ENCODE measurements at regions not wholly inside any gene's neighbourhood (a gene's known extent, or its start where the extent isn't known, plus 50 kb on each side); places are given as distances from the start of the nearest gene placed in this dataset.
"Not testable (repeated sequence)": the region's sequence is repeated elsewhere in the genome, so short reads cannot be mapped to it uniquely, and the experiment has no call there.

DNA sequence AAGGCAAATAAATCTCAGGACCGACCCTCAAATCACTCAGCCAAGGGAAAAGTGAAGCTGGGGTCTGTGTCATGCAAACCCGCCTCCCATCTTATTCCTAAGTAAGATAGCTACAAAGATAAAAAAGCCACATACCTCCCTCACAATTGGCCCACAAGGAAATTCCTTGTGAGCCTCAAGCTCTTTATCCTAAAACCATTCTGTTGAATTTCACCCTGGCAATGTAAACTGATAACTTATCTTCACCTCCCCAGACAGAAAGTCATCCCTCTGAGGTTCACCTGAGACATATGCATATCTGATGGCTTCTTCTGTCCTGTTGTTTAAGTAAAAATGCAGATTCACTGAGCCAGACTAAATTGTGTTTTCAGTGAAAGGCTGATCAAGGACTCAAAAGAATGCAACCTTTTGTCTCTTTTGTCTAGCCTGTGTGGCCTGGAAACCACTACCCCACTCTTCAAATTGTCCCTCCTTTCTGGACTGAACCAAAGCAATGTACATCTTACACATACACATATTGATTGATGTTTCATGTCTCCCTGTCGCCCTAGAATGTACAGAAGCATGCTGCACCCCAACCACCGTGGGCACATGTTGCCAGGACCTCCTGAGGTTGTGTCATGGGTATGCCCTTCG is 91.3 kb downstream of the MFAP3L start:
- WGBS (ENCODE audit: insufficient coverage, low lambda C conversion rate): no CpG with 5 or more reads among the region's 5 CpGs
- Histone ChIP-seq H3K27ac (ENCODE audit: low read length) (no peak overlapping the region), H3K9me3 (ENCODE audit: control insufficient read depth, low read depth, low read length) (no peaks in the 10 kb centered on the region), H3K27me3 (ENCODE audit: control insufficient read depth, insufficient read depth, low read length) (no peaks in the 10 kb centered on the region), H3K36me3 (ENCODE audit: control insufficient read depth, insufficient read depth, low read length) (no peaks in the 10 kb centered on the region), H3K4me3 (ENCODE audit: low read length) (no peak overlapping the region), H3K4me1 (ENCODE audit: control insufficient read depth, insufficient read depth, low read length) (no peaks in the 10 kb centered on the region)
- DNase-seq: no peak

DNA sequence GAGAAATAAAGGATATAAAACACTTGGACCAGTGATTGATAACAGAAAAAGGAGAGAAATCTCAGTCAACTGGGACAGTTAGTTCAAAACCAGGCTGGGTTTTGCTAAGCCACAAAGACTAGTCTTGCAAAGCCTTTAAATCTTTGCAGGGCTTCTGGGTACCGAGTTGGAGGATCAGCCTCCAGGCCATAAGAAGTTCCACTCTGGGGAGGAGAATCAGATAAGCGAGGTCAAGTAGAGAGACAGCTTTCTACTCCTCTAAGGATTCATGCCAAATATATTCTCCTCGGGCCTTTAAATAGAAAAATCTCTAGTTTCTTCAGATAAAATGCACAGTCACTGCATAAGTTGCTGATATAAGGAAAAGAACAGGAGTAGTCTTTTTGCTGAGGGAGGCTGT is 92.7 kb downstream of the MFAP3L start:
- Histone ChIP-seq H3K9me3 (ENCODE audit: control insufficient read depth, low read depth, low read length) (no peaks in the 10 kb centered on the region), H3K27ac (ENCODE audit: low read length) (no peak overlapping the region), H3K36me3 (ENCODE audit: control insufficient read depth, insufficient read depth, low read length) (no peaks in the 10 kb centered on the region), H3K4me1 (ENCODE audit: control insufficient read depth, insufficient read depth, low read length) (no peaks in the 10 kb centered on the region), H3K4me3 (ENCODE audit: low read length) (no peak overlapping the region), H3K27me3 (ENCODE audit: control insufficient read depth, insufficient read depth, low read length) (no peaks in the 10 kb centered on the region)
- no CpG with 5 or more reads among the region's 3 CpGs for WGBS (ENCODE audit: insufficient coverage, low lambda C conversion rate)
- no peak for DNase-seq

- 86% methylated on average over 1 of the region's 3 CpGs for WGBS (ENCODE audit: insufficient coverage, low lambda C conversion rate)
- no peaks in the 10 kb centered on the region for H3K4me1 ChIP-seq (ENCODE audit: control insufficient read depth, insufficient read depth, low read length)
- H3K4me3 ChIP-seq (ENCODE audit: low read length): no peak overlapping the region
- no peak for DNase-seq
- no peaks in the 10 kb centered on the region for H3K27me3 ChIP-seq (ENCODE audit: control insufficient read depth, insufficient read depth, low read length)
- H3K36me3 ChIP-seq (ENCODE audit: control insufficient read depth, insufficient read depth, low read length): no peaks in the 10 kb centered on the region
- no peak overlapping the region for H3K27ac ChIP-seq (ENCODE audit: low read length)
- no peaks in the 10 kb centered on the region for H3K9me3 ChIP-seq (ENCODE audit: control insufficient read depth, low read depth, low read length)
These were observed 94.2 kb downstream of the MFAP3L start for GRCh38 chr4:169931964-169932363.

DNA sequence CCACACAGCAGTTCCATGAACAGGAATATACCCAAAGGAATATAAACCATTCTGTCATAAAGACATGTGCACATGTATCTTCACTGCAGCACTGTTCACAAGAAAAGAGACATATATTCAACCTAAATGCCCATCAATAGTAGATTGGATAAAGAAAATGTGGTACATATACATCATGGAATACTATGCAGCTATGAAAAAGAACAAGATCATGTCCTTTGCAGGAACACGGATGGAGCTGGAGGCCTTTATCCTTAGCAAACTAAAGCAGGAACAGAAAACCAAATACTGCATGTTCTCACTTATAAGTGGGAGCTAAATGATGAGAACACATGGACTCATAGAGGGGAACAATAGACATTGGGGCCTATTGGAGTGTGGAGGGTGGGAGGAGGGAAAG is 95.4 kb downstream of the MFAP3L start:
- H3K27ac ChIP-seq (ENCODE audit: low read length); H3K27me3 ChIP-seq (ENCODE audit: control insufficient read depth, insufficient read depth, low read length); H3K4me3 ChIP-seq (ENCODE audit: low read length); H3K36me3 ChIP-seq (ENCODE audit: control insufficient read depth, insufficient read depth, low read length); DNase-seq; H3K9me3 ChIP-seq (ENCODE audit: control insufficient read depth, low read depth, low read length); H3K4me1 ChIP-seq (ENCODE audit: control insufficient read depth, insufficient read depth, low read length): not testable (repeated sequence)
- no CpG with 5 or more reads among the region's 1 CpG for WGBS (ENCODE audit: insufficient coverage, low lambda C conversion rate)

DNA sequence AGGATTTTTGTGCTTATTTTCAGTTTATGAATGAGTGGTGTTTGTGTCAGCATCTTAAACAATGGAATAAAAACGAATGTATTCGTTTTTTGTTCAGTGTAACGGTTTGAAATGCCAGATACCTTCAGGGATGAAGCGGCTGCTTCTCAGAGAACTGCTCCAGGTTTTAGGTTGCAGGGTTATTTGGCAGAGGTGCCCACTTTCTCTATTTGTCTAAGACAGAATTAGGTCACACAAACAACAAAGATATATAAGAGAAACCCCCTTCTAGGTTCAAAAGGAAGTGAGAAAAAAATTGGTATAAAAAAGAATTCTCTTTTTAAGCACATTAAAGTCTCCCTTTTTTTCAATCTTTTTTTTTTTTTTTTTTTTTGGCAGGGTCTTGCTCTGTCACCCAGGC is 98.9 kb downstream of the MFAP3L start:
- H3K9me3 ChIP-seq (ENCODE audit: control insufficient read depth, low read depth, low read length): no peaks in the 10 kb centered on the region
- no peak for DNase-seq
- H3K36me3 ChIP-seq (ENCODE audit: control insufficient read depth, insufficient read depth, low read length): no peaks in the 10 kb centered on the region
- no peak overlapping the region for H3K27ac ChIP-seq (ENCODE audit: low read length)
- no peaks in the 10 kb centered on the region for H3K4me1 ChIP-seq (ENCODE audit: control insufficient read depth, insufficient read depth, low read length)
- H3K27me3 ChIP-seq (ENCODE audit: control insufficient read depth, insufficient read depth, low read length): no peaks in the 10 kb centered on the region
- 100% methylated on average over 3 of the region's 4 CpGs for WGBS (ENCODE audit: insufficient coverage, low lambda C conversion rate)
- H3K4me3 ChIP-seq (ENCODE audit: low read length): no peak overlapping the region

GRCh38 chr4:169925678-169926077 is 100.5 kb downstream of the MFAP3L start:
- DNase-seq: no peak
- no CpG with 5 or more reads among the region's 4 CpGs for WGBS (ENCODE audit: insufficient coverage, low lambda C conversion rate)

DNA sequence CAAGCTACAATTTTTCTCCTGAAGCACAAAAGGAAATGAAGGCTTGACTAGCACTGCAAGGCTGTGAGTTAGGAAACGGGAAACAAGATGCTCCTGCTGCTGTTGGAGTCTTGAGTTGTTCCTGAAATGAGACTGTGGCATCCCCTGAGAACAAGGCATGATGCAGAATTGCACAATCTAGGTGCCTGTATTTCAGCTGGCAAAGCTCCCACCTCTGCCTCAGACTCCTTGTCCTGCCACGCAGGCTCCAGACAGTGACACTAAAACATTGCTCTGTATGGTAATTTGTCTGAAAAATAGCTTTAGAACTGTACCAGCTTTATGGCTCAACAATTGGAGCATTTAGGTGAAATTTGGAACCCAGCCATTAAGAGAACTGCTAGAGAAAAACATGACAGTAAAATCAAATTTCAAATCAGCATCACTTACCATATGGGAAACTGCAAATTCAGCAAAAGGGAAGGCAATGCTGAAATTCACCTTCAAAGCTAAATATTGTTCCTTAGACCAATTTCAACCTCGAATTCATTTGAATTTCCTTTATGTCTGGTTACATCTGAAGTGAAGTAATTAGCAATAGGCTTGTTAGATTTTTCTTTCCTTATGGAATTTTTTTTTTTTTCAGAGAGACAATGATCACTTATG is 103.4 kb downstream of the MFAP3L start:
- Histone ChIP-seq H3K4me1 (ENCODE audit: control insufficient read depth, insufficient read depth, low read length) (no peaks in the 10 kb centered on the region), H3K36me3 (ENCODE audit: control insufficient read depth, insufficient read depth, low read length) (no peaks in the 10 kb centered on the region), H3K27me3 (ENCODE audit: control insufficient read depth, insufficient read depth, low read length) (no peaks in the 10 kb centered on the region), H3K27ac (ENCODE audit: low read length) (no peak overlapping the region), H3K9me3 (ENCODE audit: control insufficient read depth, low read depth, low read length) (peaks cover under 1% of the 10 kb centered on the region), H3K4me3 (ENCODE audit: low read length) (no peak overlapping the region)
- WGBS (ENCODE audit: insufficient coverage, low lambda C conversion rate): 89% methylated on average over 2 of the region's 3 CpGs
- no peak for DNase-seq

More at GRCh38 chr4:169925678-169926077, 100.5 kb downstream of the MFAP3L start:
- Histone ChIP-seq H3K27me3 (ENCODE audit: control insufficient read depth, insufficient read depth, low read length) (no peaks in the 10 kb centered on the region), H3K4me3 (ENCODE audit: low read length) (no peak overlapping the region), H3K27ac (ENCODE audit: low read length) (no peak overlapping the region), H3K9me3 (ENCODE audit: control insufficient read depth, low read depth, low read length) (no peaks in the 10 kb centered on the region), H3K36me3 (ENCODE audit: control insufficient read depth, insufficient read depth, low read length) (no peaks in the 10 kb centered on the region), H3K4me1 (ENCODE audit: control insufficient read depth, insufficient read depth, low read length) (no peaks in the 10 kb centered on the region)

- DNase-seq: no peak
- no CpG with 5 or more reads among the region's 1 CpG for WGBS (ENCODE audit: insufficient coverage, low lambda C conversion rate)
- no peaks in the 10 kb centered on the region for H3K4me1 ChIP-seq (ENCODE audit: control insufficient read depth, insufficient read depth, low read length)
- no peak overlapping the region for H3K27ac ChIP-seq (ENCODE audit: low read length)
- peaks cover 2% of the 10 kb centered on the region for H3K9me3 ChIP-seq (ENCODE audit: control insufficient read depth, low read depth, low read length)
- H3K27me3 ChIP-seq (ENCODE audit: control insufficient read depth, insufficient read depth, low read length): no peaks in the 10 kb centered on the region
- H3K4me3 ChIP-seq (ENCODE audit: low read length): no peak overlapping the region
- no peaks in the 10 kb centered on the region for H3K36me3 ChIP-seq (ENCODE audit: control insufficient read depth, insufficient read depth, low read length)
These were observed 104.5 kb downstream of the MFAP3L start for GRCh38 chr4:169921732-169922131.

- DNase-seq: no peak
These were observed 105.0 kb downstream of the MFAP3L start for GRCh38 chr4:169921237-169921636.

DNA sequence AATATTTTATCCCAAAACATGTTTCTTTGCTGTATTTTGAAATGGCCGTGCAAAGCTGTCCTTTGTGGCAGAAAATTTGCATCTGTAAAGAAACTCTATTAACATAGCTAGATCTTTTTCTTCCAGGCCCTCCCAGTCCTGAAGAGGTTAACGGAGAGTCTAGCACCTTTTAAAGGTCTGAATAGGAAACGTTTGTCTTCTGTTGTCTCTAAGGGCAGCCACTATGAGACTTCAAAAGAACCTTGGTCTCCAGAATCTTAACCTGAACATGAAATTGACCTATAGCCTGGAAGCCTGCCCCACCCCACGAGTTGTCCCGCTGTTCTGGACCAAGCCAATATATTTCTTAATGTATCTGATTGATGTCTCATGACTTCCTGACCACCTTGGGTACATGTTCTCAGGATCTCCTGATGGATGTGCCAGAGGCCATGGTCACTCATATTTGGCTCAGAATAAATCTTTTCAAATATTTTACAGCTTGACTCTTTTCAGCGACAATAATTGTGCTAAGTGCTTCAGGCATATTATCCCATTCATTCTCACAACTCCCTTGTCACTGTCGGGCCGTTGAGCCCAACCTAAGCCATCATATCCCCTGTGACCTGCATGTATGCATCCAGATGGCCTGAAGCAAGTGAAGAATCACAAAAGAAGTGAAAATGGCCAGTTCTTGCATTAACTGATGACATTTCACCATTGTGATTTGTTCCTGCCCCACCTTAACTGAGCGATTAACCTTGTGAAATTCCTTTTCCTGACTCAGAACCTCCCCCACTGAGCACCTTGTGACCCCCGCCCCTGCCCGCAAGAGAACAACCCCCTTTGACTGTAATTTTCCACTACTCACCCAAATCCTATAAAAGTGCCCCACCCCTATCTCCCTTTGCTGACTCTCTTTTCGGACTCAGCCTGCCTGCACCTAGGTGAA is 106.7 kb downstream of the MFAP3L start:
- not testable (repeated sequence) for H3K36me3 ChIP-seq (ENCODE audit: control insufficient read depth, insufficient read depth, low read length); H3K27me3 ChIP-seq (ENCODE audit: control insufficient read depth, insufficient read depth, low read length); H3K4me3 ChIP-seq (ENCODE audit: low read length); H3K4me1 ChIP-seq (ENCODE audit: control insufficient read depth, insufficient read depth, low read length); H3K9me3 ChIP-seq (ENCODE audit: control insufficient read depth, low read depth, low read length); DNase-seq; H3K27ac ChIP-seq (ENCODE audit: low read length)
- 100% methylated on average over 1 of the region's 12 CpGs for WGBS (ENCODE audit: insufficient coverage, low lambda C conversion rate)

More at GRCh38 chr4:169921237-169921636, 105.0 kb downstream of the MFAP3L start:
- peaks cover 2% of the 10 kb centered on the region for H3K9me3 ChIP-seq (ENCODE audit: control insufficient read depth, low read depth, low read length)
- no peaks in the 10 kb centered on the region for H3K4me1 ChIP-seq (ENCODE audit: control insufficient read depth, insufficient read depth, low read length)
- no peaks in the 10 kb centered on the region for H3K36me3 ChIP-seq (ENCODE audit: control insufficient read depth, insufficient read depth, low read length)
- no peak overlapping the region for H3K27ac ChIP-seq (ENCODE audit: low read length)
- H3K4me3 ChIP-seq (ENCODE audit: low read length): no peak overlapping the region
- H3K27me3 ChIP-seq (ENCODE audit: control insufficient read depth, insufficient read depth, low read length): no peaks in the 10 kb centered on the region
- WGBS (ENCODE audit: insufficient coverage, low lambda C conversion rate): no CpG with 5 or more reads among the region's 9 CpGs

All from large intestine (tissue), 3 donors.